ENCODE measurements at regions not wholly inside any gene's neighbourhood (a gene's known extent, or its start where the extent isn't known, plus 50 kb on each side); places are given as distances from the start of the nearest gene placed in this dataset.

GRCh38 chr12:67469666-67470065, 178.9 kb upstream of the DYRK2 start:
- H3K27ac Mint-ChIP-seq = peak overlapping the region; percentile 77
- H3K9ac ChIP-seq (ENCODE audit: extremely low read depth, low read length, poor library complexity, severe bottlenecking) = no peak overlapping the region

GRCh38 chr12:67471810-67472209, 176.7 kb upstream of the DYRK2 start:
- TF ChIP-seq CTCF (conservative IDR thresholded peaks at IDR 0.05) = no peak
- H3K9ac ChIP-seq (ENCODE audit: extremely low read depth, low read length, poor library complexity, severe bottlenecking) = no peak overlapping the region
- no peak for DNase-seq
- no peak overlapping the region for H3K4me3 Mint-ChIP-seq
- no peaks in the 10 kb centered on the region for H3K9me3 ChIP-seq (ENCODE audit: control insufficient read depth, low read length)
- 93% methylated on average over 2 to 3 of the region's 3 CpGs for WGBS, 2 experiments (ENCODE audit: insufficient coverage in 1 of 2, insufficient read length in 1 of 2)
- H3K27ac Mint-ChIP-seq = no peak overlapping the region
- H3K9me3 Mint-ChIP-seq = no peaks in the 10 kb centered on the region
- no peaks in the 10 kb centered on the region for H3K27me3 ChIP-seq (ENCODE audit: control insufficient read depth, insufficient read depth, low read length, poor library complexity, severe bottlenecking)
- H3K4me3 ChIP-seq (ENCODE audit: low read length) = no peak overlapping the region
- no peak overlapping the region for H3K27ac ChIP-seq (ENCODE audit: low read depth, low read length)
- peaks cover 7% of the 10 kb centered on the region for H3K4me1 Mint-ChIP-seq
- peaks cover 6% of the 10 kb centered on the region for H3K4me1 ChIP-seq (ENCODE audit: control insufficient read depth, insufficient read depth, low read length)
- no peaks in the 10 kb centered on the region for H3K36me3 ChIP-seq (ENCODE audit: control insufficient read depth, insufficient read depth, low read length)
- H3K27me3 Mint-ChIP-seq (ENCODE audit: insufficient read depth) = no peaks in the 10 kb centered on the region
- H3K36me3 Mint-ChIP-seq (ENCODE audit: low read depth) = no peaks in the 10 kb centered on the region

More at GRCh38 chr12:67469666-67470065, 178.9 kb upstream of the DYRK2 start:
- H3K9me3 ChIP-seq (ENCODE audit: control insufficient read depth, low read length) = no peaks in the 10 kb centered on the region
- Mint-ChIP-seq H3K4me1 (peaks cover 7% of the 10 kb centered on the region), H3K4me3 (no peak overlapping the region), H3K27me3 (ENCODE audit: insufficient read depth) (no peaks in the 10 kb centered on the region), H3K9me3 (no peaks in the 10 kb centered on the region), H3K36me3 (ENCODE audit: low read depth) (no peaks in the 10 kb centered on the region)
- peaks cover 6% of the 10 kb centered on the region for H3K4me1 ChIP-seq (ENCODE audit: control insufficient read depth, insufficient read depth, low read length)
- DNase-seq = peak; percentile 82
- no peaks in the 10 kb centered on the region for H3K36me3 ChIP-seq (ENCODE audit: control insufficient read depth, insufficient read depth, low read length)
- H3K27ac ChIP-seq (ENCODE audit: low read depth, low read length) = no peak overlapping the region
- H3K27me3 ChIP-seq (ENCODE audit: control insufficient read depth, insufficient read depth, low read length, poor library complexity, severe bottlenecking) = no peaks in the 10 kb centered on the region
- 69 to 100% methylated on average over 1 to 2 of the region's 2 CpGs for WGBS, 2 experiments (ENCODE audit: insufficient coverage in 1 of 2, insufficient read length in 1 of 2)
- H3K4me3 ChIP-seq (ENCODE audit: low read length) = no peak overlapping the region
- TF ChIP-seq CTCF (conservative IDR thresholded peaks at IDR 0.05) = no peak

- H3K4me1 Mint-ChIP-seq = peaks cover 7% of the 10 kb centered on the region
- H3K4me3 Mint-ChIP-seq = no peak overlapping the region
- 67 to 88% methylated on average over 1 of the region's 1 CpG for WGBS, 2 experiments (ENCODE audit: insufficient coverage in 1 of 2, insufficient read length in 1 of 2)
These were observed 176.0 kb upstream of the DYRK2 start for GRCh38 chr12:67472539-67472938.

More at GRCh38 chr12:67472539-67472938, 176.0 kb upstream of the DYRK2 start:
- Mint-ChIP-seq H3K36me3 (ENCODE audit: low read depth) (no peaks in the 10 kb centered on the region), H3K27me3 (ENCODE audit: insufficient read depth) (no peaks in the 10 kb centered on the region), H3K9me3 (no peaks in the 10 kb centered on the region), H3K27ac (no peak overlapping the region)
- H3K27ac ChIP-seq (ENCODE audit: low read depth, low read length) = no peak overlapping the region
- DNase-seq = no peak
- no peak for TF ChIP-seq CTCF (conservative IDR thresholded peaks at IDR 0.05)
- H3K9me3 ChIP-seq (ENCODE audit: control insufficient read depth, low read length) = no peaks in the 10 kb centered on the region
- no peaks in the 10 kb centered on the region for H3K27me3 ChIP-seq (ENCODE audit: control insufficient read depth, insufficient read depth, low read length, poor library complexity, severe bottlenecking)
- H3K4me1 ChIP-seq (ENCODE audit: control insufficient read depth, insufficient read depth, low read length) = peaks cover 6% of the 10 kb centered on the region
- H3K36me3 ChIP-seq (ENCODE audit: control insufficient read depth, insufficient read depth, low read length) = no peaks in the 10 kb centered on the region
- no peak overlapping the region for H3K9ac ChIP-seq (ENCODE audit: extremely low read depth, low read length, poor library complexity, severe bottlenecking)
- H3K4me3 ChIP-seq (ENCODE audit: low read length) = no peak overlapping the region

Data from endodermal cell (in vitro differentiated cells).